Activated CD4-positive, alpha-beta T cell treated with anti-CD3 and anti-CD28 coated beads, Interleukin-2, amount 10 ng/mL, durations not matched to agents 7 days and 5 days (primary cell): ENCODE measurements at regions not wholly inside any gene's neighbourhood (a gene's known extent, or its start where the extent isn't known, plus 50 kb on each side); places are given as distances from the start of the nearest gene placed in this dataset.

ENCODE experiments used
- CTCF ChIA-PET: fragments of 350-600 bp; sonication (Branson Sonifier 250); formaldehyde crosslinking; loops from one replicate; lab custom pipeline; 2021; ENCODE audit warnings: antibody characterized with exemption; lab: Charles Lee
- POLR2A ChIA-PET: fragments of 350-600 bp; sonication (Branson Sonifier 250); formaldehyde crosslinking; loops from one replicate; lab custom pipeline; 2021; ENCODE audit warnings: antibody characterized with exemption; lab: Charles Lee
- DNase-seq: peaks from one replicate; pipeline ENCODE4 v3.0.0-alpha.2; 2020
- H3K27ac Mint-ChIP-seq: one replicate; pipeline ENCODE4 v1.8.0; 2021; ENCODE audit warnings: mild to moderate bottlenecking, moderate library complexity, mixed read lengths
- H3K27me3 Mint-ChIP-seq: one replicate; pipeline ENCODE4 v1.8.0; 2021; ENCODE audit warnings: mixed read lengths
- H3K36me3 Mint-ChIP-seq: one replicate; pipeline ENCODE4 v1.8.0; 2021; ENCODE audit warnings: low read depth, mixed read lengths
- H3K4me1 Mint-ChIP-seq: one replicate; pipeline ENCODE4 v1.8.0; 2021; ENCODE audit warnings: mixed read lengths
- H3K4me3 Mint-ChIP-seq: one replicate; pipeline ENCODE4 v1.8.0; 2021; ENCODE audit warnings: mild to moderate bottlenecking, moderate library complexity, mixed read lengths
- H3K9me3 Mint-ChIP-seq: one replicate; pipeline ENCODE4 v1.8.0; 2021; ENCODE audit warnings: mixed read lengths

- no peak for DNase-seq
- no peaks in the 10 kb centered on the region for H3K27me3 Mint-ChIP-seq
- CTCF ChIA-PET: no interaction called here
- no peaks in the 10 kb centered on the region for H3K4me1 Mint-ChIP-seq
- no peaks in the 10 kb centered on the region for H3K36me3 Mint-ChIP-seq
- no peak overlapping the region for H3K4me3 Mint-ChIP-seq
- no peak overlapping the region for H3K27ac Mint-ChIP-seq
- POLR2A ChIA-PET: no interaction called here
- H3K9me3 Mint-ChIP-seq: no peaks in the 10 kb centered on the region
These were observed 1315.4 kb downstream of the PCDH9 start for GRCh38 chr13:65914716-65915115.

DNA sequence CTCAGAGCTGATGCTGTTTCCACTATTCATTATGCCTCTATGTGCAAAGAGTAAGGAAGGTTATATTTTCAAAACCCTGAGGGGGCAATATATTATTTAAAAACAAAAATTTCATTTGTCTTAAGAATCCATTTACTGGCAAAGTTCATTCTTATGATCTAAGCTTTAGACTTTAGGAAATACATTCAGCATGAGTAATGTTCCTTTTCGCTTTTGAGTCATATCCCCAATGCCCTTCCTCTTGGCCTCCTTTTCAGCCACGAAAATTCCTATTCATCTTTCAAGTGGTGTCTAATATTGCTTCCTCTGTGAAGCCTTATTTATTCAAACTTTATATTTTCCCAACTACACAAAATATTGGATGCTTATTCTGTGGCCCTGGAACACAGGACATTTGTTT lies 1317.0 kb downstream of the PCDH9 start:
- ChIA-PET CTCF (no interaction called here), POLR2A (no interaction called here)
- H3K27ac Mint-ChIP-seq: no peak overlapping the region
- no peaks in the 10 kb centered on the region for H3K4me1 Mint-ChIP-seq
- H3K9me3 Mint-ChIP-seq: peaks cover 9% of the 10 kb centered on the region
- no peaks in the 10 kb centered on the region for H3K36me3 Mint-ChIP-seq
- DNase-seq: no peak
- H3K4me3 Mint-ChIP-seq: no peak overlapping the region
- H3K27me3 Mint-ChIP-seq: no peaks in the 10 kb centered on the region

DNA sequence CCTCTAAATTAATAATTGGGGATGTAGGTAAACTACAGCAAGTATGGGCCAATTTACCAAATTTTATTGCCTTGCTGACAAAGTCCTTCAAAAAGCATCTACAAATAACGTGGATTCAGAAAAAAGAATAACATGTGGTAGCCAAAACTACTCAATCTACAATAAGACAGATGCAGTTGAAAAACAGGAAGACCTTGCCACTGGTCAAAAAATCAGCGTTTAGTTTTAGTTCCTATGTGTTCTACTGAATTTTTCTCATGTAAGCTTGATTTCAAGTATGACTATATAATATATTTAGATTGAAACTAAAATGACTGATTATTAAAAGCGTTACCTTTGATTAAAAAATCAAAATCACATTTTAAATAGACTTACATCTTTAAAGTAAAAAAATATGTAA lies 1317.6 kb downstream of the PCDH9 start:
- Mint-ChIP-seq H3K27me3 (no peaks in the 10 kb centered on the region), H3K27ac (no peak overlapping the region), H3K36me3 (no peaks in the 10 kb centered on the region), H3K4me3 (no peak overlapping the region), H3K4me1 (no peaks in the 10 kb centered on the region), H3K9me3 (peaks cover 10% of the 10 kb centered on the region)
- ChIA-PET CTCF (no interaction called here), POLR2A (no interaction called here)
- DNase-seq: no peak

GRCh38 chr13:65911546-65912193 lies 1318.5 kb downstream of the PCDH9 start:
- no peaks in the 10 kb centered on the region for H3K27me3 Mint-ChIP-seq
- no peak overlapping the region for H3K27ac Mint-ChIP-seq
- H3K4me1 Mint-ChIP-seq: no peaks in the 10 kb centered on the region
- no peak overlapping the region for H3K4me3 Mint-ChIP-seq
- DNase-seq: no peak
- POLR2A ChIA-PET: no interaction called here
- CTCF ChIA-PET: no interaction called here
- H3K36me3 Mint-ChIP-seq: no peaks in the 10 kb centered on the region
- H3K9me3 Mint-ChIP-seq: peaks cover 14% of the 10 kb centered on the region

DNA sequence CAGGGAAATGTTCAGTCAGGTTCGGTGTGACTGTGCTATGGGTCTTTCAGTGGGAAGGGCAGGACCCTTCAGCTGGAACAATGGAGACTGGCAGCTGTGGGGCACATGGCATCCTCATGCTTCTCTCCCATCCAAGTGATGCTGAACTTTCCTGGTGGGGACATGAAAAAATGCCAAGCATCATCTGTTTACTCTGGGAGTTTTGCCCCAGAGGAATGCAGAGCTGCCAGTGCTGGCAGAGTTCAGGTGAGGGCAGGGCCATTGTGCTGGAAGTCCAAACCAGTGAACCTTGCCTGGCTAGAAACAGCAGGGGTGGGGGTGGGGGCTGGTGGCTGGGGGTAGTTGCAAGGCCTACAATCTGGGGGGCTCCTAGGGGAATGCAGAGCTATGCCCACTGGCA lies 1320.6 kb downstream of the PCDH9 start:
- Mint-ChIP-seq H3K36me3 (no peaks in the 10 kb centered on the region), H3K9me3 (peaks cover 14% of the 10 kb centered on the region), H3K27me3 (no peaks in the 10 kb centered on the region), H3K4me3 (no peak overlapping the region), H3K27ac (no peak overlapping the region), H3K4me1 (no peaks in the 10 kb centered on the region)
- ChIA-PET CTCF (no interaction called here), POLR2A (no interaction called here)
- no peak for DNase-seq

GRCh38 chr13:65907666-65908525 lies 1322.2 kb downstream of the PCDH9 start:
- Mint-ChIP-seq H3K9me3 (peaks cover 14% of the 10 kb centered on the region), H3K4me1 (no peaks in the 10 kb centered on the region), H3K27me3 (no peaks in the 10 kb centered on the region), H3K36me3 (no peaks in the 10 kb centered on the region), H3K27ac (no peak overlapping the region), H3K4me3 (no peak overlapping the region)
- ChIA-PET POLR2A (no interaction called here), CTCF (no interaction called here)
- DNase-seq: no peak

DNA sequence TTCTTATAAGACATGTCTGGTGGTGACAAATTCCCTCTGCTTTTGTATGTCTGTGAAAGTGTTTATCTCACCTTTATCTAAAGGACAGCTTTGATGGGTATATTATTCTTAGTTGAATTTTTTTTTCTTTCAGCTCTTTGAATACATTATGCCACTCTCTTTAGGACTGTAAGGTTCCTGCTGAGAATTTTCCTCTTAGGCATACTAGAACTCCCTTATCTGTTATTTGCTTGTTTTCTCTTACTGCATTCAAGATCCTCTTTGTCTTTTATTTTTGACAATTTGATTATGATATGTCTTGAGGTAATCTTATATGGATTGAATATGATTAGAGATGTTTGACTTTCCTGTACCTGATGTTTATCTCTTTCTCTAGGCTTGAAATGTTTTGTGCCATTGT lies 1328.4 kb downstream of the PCDH9 start:
- Mint-ChIP-seq H3K9me3 (no peaks in the 10 kb centered on the region), H3K4me3 (no peak overlapping the region), H3K27ac (no peak overlapping the region), H3K4me1 (no peaks in the 10 kb centered on the region), H3K27me3 (no peaks in the 10 kb centered on the region), H3K36me3 (no peaks in the 10 kb centered on the region)
- CTCF ChIA-PET: no interaction called here
- DNase-seq: no peak
- POLR2A ChIA-PET: no interaction called here

DNA sequence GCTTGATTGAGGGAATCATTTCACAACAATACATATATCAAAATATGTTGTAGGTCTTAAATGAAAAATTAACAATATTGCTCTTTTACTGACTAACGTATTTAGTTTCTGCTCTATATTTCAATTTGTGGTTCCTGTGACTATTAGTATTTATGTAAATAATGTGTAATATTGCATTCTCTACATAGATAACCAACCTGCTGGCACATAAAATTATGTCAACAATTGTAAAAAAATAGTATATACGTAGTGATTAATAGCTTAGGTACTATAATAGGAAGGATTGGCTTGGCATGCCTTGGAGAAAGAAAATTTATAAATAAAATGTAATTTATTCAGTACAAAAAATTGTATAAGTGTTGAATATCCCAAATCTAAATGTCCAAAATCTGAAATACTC lies 1336.1 kb downstream of the PCDH9 start:
- no peaks in the 10 kb centered on the region for H3K36me3 Mint-ChIP-seq
- H3K27me3 Mint-ChIP-seq: no peaks in the 10 kb centered on the region
- ChIA-PET POLR2A (no interaction called here), CTCF (no interaction called here)
- H3K27ac Mint-ChIP-seq: no peak overlapping the region
- H3K4me3 Mint-ChIP-seq: no peak overlapping the region
- DNase-seq: no peak
- no peaks in the 10 kb centered on the region for H3K9me3 Mint-ChIP-seq
- H3K4me1 Mint-ChIP-seq: no peaks in the 10 kb centered on the region

DNA sequence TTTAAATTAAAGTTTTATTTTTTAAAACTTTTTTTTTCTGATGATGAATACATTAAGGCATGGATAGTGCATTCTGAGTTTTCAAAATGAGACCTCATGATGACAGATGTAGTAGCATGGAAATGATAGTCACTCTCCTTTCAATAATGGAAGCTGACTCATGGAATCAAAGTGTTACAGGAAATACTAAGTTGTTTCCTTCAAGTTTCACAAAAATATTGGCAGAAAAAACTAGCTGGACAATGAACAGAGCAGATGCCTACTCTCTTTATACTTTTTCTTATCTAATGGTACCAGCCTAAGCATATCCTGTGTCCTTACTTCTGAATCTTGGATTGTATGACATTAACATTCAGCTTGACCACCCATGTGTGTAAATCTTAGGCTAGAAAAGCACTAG lies 1337.3 kb downstream of the PCDH9 start:
- no peak overlapping the region for H3K4me3 Mint-ChIP-seq
- H3K4me1 Mint-ChIP-seq: no peaks in the 10 kb centered on the region
- POLR2A ChIA-PET: no interaction called here
- no peaks in the 10 kb centered on the region for H3K36me3 Mint-ChIP-seq
- CTCF ChIA-PET: no interaction called here
- H3K27ac Mint-ChIP-seq: no peak overlapping the region
- DNase-seq: no peak
- H3K27me3 Mint-ChIP-seq: no peaks in the 10 kb centered on the region
- no peaks in the 10 kb centered on the region for H3K9me3 Mint-ChIP-seq

GRCh38 chr13:65889368-65889767 lies 1340.8 kb downstream of the PCDH9 start:
- Mint-ChIP-seq H3K27ac (no peak overlapping the region), H3K27me3 (no peaks in the 10 kb centered on the region), H3K36me3 (no peaks in the 10 kb centered on the region), H3K9me3 (peaks cover 3% of the 10 kb centered on the region), H3K4me1 (no peaks in the 10 kb centered on the region), H3K4me3 (no peak overlapping the region)
- no peak for DNase-seq
- POLR2A ChIA-PET: no interaction called here
- CTCF ChIA-PET: no interaction called here

- no peaks in the 10 kb centered on the region for H3K4me1 Mint-ChIP-seq
- no peak overlapping the region for H3K4me3 Mint-ChIP-seq
- H3K27ac Mint-ChIP-seq: no peak overlapping the region
- H3K9me3 Mint-ChIP-seq: peaks cover 3% of the 10 kb centered on the region
- no peak for DNase-seq
- no peaks in the 10 kb centered on the region for H3K36me3 Mint-ChIP-seq
- no peaks in the 10 kb centered on the region for H3K27me3 Mint-ChIP-seq
- ChIA-PET POLR2A (no interaction called here), CTCF (no interaction called here)
These were observed 1347.3 kb downstream of the PCDH9 start for GRCh38 chr13:65882810-65883209.

- DNase-seq: no peak
- CTCF ChIA-PET: no interaction called here
- H3K9me3 Mint-ChIP-seq: peaks cover 2% of the 10 kb centered on the region
- no peak overlapping the region for H3K27ac Mint-ChIP-seq
- H3K27me3 Mint-ChIP-seq: no peaks in the 10 kb centered on the region
- no peak overlapping the region for H3K4me3 Mint-ChIP-seq
- H3K4me1 Mint-ChIP-seq: no peaks in the 10 kb centered on the region
- POLR2A ChIA-PET: no interaction called here
- no peaks in the 10 kb centered on the region for H3K36me3 Mint-ChIP-seq
These were observed 1348.5 kb downstream of the PCDH9 start for GRCh38 chr13:65881561-65882155.

DNA sequence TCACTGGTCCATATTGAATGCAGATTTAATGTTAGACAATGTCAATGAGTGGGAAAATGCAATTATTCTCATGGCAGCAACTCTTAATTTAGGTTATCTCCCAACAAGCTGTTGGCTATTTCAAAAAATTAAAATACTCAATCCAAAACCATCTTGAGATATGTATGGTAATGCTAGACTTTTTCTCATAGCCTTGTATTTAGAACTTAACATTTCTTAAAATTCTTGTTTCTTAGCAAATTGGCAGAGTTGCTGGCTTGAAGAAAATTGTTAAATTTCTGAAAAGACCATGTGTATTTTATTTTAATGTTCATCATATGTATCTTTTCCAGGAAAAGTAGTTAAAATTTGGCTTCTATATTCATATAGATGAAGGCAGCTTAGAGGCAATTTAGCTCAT lies 1355.1 kb downstream of the PCDH9 start:
- no peak for DNase-seq
- Mint-ChIP-seq H3K4me3 (no peak overlapping the region), H3K4me1 (no peaks in the 10 kb centered on the region), H3K27ac (no peak overlapping the region), H3K36me3 (no peaks in the 10 kb centered on the region), H3K27me3 (no peaks in the 10 kb centered on the region), H3K9me3 (peaks cover 6% of the 10 kb centered on the region)
- ChIA-PET POLR2A (no interaction called here), CTCF (no interaction called here)
